SHP77 (cell line): ENCODE measurements at regions not wholly inside any gene's neighbourhood (a gene's known extent, or its start where the extent isn't known, plus 50 kb on each side); places are given as distances from the start of the nearest gene placed in this dataset.
"Not testable (repeated sequence)": the region's sequence is repeated elsewhere in the genome, so short reads cannot be mapped to it uniquely, and the experiment has no call there.

Experiments used
- DNase-seq, 2 experiments: peaks; one replicate each; lab custom pipeline; 2025; lab: John Stamatoyannopoulos, UW

- no peak for DNase-seq
These were observed 52.1 kb upstream of the TAMM41 start for GRCh38 chr3:11898611-11899325.

GRCh38 chr3:11899389-11899788 lies 52.7 kb upstream of the TAMM41 start:
- not testable (repeated sequence) for DNase-seq

- no peak for DNase-seq
These were observed 53.1 kb upstream of the TAMM41 start for GRCh38 chr3:11899826-11900225.

- DNase-seq, result no peak
These were observed 54.1 kb upstream of the TAMM41 start for GRCh38 chr3:11900824-11901223.

- DNase-seq, result no peak
These were observed 54.7 kb upstream of the TAMM41 start for GRCh38 chr3:11901286-11901875.

- no peak for DNase-seq
These were observed 56.4 kb upstream of the TAMM41 start for GRCh38 chr3:11903047-11903446.

- DNase-seq, result no peak
These were observed 56.8 kb upstream of the TAMM41 start for GRCh38 chr3:11903447-11903846.

GRCh38 chr3:11904157-11904556 lies 57.5 kb upstream of the TAMM41 start:
- DNase-seq, result no peak

- DNase-seq, result no peak
These were observed 59.7 kb upstream of the TAMM41 start for GRCh38 chr3:11906407-11906806.

GRCh38 chr3:11907667-11908660 lies 61.3 kb upstream of the TAMM41 start:
- no peak for DNase-seq

GRCh38 chr3:11908981-11909698 lies 62.5 kb upstream of the TAMM41 start:
- DNase-seq, result no peak

GRCh38 chr3:11909726-11910125 lies 63.0 kb upstream of the TAMM41 start:
- no peak for DNase-seq

GRCh38 chr3:11910216-11910930 lies 63.7 kb upstream of the TAMM41 start:
- not testable (repeated sequence) for DNase-seq

GRCh38 chr3:11910971-11911531 lies 64.4 kb upstream of the TAMM41 start:
- no peak for DNase-seq

- not testable (repeated sequence) for DNase-seq
These were observed 65.2 kb upstream of the TAMM41 start for GRCh38 chr3:11911887-11912286.

GRCh38 chr3:11913316-11913715 lies 66.6 kb upstream of the TAMM41 start:
- no peak for DNase-seq

- no peak for DNase-seq
These were observed 67.4 kb upstream of the TAMM41 start for GRCh38 chr3:11914041-11914440.

- DNase-seq, result no peak
These were observed 68.0 kb upstream of the TAMM41 start for GRCh38 chr3:11914651-11915050.

GRCh38 chr3:11915621-11916424 lies 69.1 kb upstream of the TAMM41 start:
- DNase-seq, result no peak

- not testable (repeated sequence) for DNase-seq
These were observed 69.7 kb upstream of the TAMM41 start for GRCh38 chr3:11916425-11916762.
